ENCODE measurements at regions not wholly inside any gene's neighbourhood (a gene's known extent, or its start where the extent isn't known, plus 50 kb on each side); places are given as distances from the start of the nearest gene placed in this dataset.

GRCh38 chr1:60969971-60970509 is 112.3 kb upstream of the NFIA start:
- TF ChIP-seq POLR2A (IDR thresholded peaks at IDR 0.05), result no peak
- peak in 11 of 12 donors; percentile 32 to 69 (median 56) for TF ChIP-seq CTCF (IDR thresholded peaks at IDR 0.05)
